ENCODE measurements at regions not wholly inside any gene's neighbourhood (a gene's known extent, or its start where the extent isn't known, plus 50 kb on each side); places are given as distances from the start of the nearest gene placed in this dataset.
"Not testable (repeated sequence)": the region's sequence is repeated elsewhere in the genome, so short reads cannot be mapped to it uniquely, and the experiment has no call there.

DNA sequence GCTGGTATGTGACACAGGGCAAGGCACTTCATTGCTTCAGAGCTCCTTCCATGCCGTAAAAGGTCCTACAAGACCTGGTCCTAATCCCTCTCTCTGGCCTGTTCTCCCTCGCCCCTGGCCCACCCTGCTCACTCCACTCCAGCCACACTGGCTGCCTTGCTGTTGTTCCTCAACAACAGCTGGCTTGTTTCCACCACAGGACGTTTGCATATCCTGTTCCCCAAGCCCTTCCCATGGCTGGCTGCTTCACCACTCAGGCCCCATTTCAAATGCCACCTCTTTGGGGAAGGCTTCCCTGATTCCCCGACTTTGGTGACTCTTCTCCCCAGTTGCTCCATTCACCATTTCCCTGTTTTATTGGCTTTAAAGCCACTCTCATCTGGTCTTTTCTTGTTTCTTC lies 129.1 kb upstream of the ALDH3B2 start:
- not testable (repeated sequence) for DNase-seq

- not testable (repeated sequence) for DNase-seq
These were observed 128.6 kb upstream of the ALDH3B2 start for GRCh38 chr11:67803055-67803454.

DNA sequence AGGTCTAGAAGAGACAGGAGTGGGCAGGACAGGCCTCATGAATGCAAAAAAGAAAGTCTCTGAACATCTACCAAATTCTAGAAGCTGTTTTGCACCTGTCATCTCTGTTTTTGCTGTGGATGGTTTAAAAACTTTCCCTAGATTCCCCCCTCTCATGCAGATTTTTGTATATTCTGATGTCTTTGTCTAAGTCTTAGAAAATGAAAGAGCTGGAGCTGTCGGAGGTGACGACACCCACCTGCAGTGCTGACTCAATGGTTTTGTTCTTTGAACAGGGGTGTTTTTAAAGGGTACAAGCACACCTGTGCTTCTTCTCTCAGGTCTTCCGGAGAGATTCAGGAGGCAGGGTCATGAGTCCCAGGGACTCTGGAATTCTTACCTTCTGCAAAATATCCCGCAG lies 128.2 kb upstream of the ALDH3B2 start:
- not testable (repeated sequence) for DNase-seq

GRCh38 chr11:67801397-67801796 lies 127.0 kb upstream of the ALDH3B2 start:
- DNase-seq = not testable (repeated sequence)

DNA sequence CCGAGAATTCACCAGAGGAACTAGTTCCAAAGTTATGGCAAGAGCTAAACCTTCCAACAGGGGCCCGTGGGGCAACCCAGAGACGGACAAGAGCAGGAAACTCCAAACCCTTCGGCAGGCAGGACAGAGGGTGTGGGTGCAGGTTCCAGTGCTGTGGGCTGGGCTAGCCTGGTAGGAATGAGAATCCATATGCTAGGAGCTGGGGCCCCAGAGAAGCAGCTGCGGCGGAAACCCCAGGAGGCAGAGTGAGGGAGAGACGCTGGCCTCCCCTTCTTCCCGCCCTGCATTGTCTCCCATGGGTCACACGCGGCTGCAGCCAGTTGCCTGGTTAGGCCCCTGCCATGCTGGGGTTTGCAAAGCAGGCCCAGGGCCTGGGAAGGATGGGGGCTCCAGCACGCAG lies 126.2 kb upstream of the ALDH3B2 start:
- DNase-seq = not testable (repeated sequence)

DNA sequence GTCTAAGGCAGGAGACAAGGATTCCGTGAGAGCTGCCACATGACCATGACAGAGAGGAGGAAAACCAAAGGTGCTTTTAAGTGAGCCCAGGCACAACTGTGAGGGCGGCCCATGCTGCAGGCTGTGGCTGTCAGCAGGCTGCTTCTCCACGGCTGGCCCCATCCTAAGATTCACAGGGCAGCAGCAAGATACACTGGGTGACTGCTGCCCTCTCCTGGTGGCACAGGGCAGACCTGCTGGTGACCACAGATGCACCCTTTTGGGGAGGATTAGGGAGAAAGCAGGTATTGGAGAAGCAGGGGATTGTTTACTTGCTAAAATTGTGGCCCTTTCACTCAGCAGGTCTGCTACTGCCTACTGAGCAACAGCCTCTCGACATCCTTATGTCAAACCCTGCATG lies 125.4 kb upstream of the ALDH3B2 start:
- DNase-seq = not testable (repeated sequence)

GRCh38 chr11:67797726-67798521 lies 123.5 kb upstream of the ALDH3B2 start:
- not testable (repeated sequence) for DNase-seq

GRCh38 chr11:67795746-67796145 lies 121.3 kb upstream of the ALDH3B2 start:
- DNase-seq = no peak

DNA sequence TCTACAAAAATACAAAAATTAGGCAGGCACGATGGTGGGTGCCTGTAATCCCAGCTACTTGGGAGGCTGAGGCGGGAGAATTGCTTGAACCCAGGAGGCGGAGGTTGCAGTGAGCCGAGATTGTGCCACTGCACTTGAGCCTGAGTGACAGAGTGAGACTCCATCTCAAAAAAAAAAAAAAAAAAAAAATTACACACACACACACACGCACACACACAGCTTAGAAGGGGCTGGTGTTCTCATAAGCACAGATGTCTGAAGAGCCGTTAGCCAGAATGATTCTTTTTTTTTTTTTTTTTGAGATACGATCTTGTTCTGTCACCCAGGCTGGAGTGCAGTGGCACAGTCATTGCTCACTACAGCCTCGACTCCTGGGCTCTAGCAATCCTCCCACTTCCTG lies 119.3 kb upstream of the ALDH3B2 start:
- DNase-seq = not testable (repeated sequence)

- peak in 1 of 2 experiments; percentile 6 for DNase-seq
These were observed 118.0 kb upstream of the ALDH3B2 start for GRCh38 chr11:67792273-67792990.

GRCh38 chr11:67791598-67792170 lies 117.3 kb upstream of the ALDH3B2 start:
- not testable (repeated sequence) for DNase-seq

DNA sequence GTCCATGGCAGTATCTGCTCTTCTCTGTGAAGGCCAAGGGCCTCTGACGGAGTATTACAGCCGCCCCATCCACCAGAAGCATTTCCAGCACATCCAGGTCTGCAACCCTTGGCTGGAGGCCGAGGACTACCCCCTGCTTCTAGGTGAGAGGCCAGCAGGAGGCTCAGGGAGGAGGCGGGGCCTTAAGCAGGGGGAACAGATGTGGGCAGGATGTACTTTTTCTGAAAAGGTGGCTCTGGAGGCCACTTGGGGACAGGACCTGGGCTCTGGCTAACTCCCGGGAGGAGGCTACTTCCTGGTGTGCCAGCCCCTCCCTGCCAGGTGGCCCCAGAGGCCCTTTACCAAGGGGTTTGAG lies 113.9 kb upstream of the ALDH3B2 start:
- DNase-seq = not testable (repeated sequence)

DNA sequence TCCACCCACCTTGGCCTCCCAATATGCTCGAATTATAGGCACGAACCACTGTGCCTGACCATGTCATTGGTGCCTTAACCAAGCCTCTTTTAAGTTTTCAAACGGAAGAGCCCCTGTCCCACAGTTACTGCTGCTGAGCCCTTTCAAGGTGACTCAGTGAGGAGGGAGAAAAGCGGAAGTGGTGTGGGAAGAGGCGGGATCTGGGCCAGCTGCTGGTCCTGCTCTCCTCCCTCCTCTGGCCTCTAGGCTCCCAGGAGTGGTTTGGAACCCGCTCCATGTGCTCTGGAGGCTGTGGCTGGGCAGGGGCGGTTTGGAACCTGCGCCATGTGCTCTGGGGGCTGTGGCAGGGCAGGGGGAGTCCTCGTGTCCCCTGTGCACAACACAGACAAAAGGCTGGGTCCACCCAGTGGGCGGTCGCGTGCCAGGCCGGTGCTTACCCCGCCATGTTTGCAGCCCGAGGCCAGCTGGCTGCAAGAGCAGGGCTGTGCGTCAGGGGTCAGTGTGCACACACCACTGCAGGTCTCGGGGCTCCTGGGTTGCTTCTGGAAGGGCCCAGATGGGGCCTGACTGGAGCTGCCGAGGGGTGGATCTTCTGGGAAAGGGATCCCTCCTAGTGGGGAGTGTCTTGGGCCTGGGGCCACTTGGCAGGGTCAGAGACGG lies 113.4 kb upstream of the ALDH3B2 start:
- DNase-seq = not testable (repeated sequence)

GRCh38 chr11:67781967-67782366 lies 107.5 kb upstream of the ALDH3B2 start:
- not testable (repeated sequence) for DNase-seq

- not testable (repeated sequence) for DNase-seq
These were observed 107.1 kb upstream of the ALDH3B2 start for GRCh38 chr11:67781506-67781905.

GRCh38 chr11:67780056-67780455 lies 105.6 kb upstream of the ALDH3B2 start:
- peak in 1 of 2 experiments; percentile 1 for DNase-seq

DNA sequence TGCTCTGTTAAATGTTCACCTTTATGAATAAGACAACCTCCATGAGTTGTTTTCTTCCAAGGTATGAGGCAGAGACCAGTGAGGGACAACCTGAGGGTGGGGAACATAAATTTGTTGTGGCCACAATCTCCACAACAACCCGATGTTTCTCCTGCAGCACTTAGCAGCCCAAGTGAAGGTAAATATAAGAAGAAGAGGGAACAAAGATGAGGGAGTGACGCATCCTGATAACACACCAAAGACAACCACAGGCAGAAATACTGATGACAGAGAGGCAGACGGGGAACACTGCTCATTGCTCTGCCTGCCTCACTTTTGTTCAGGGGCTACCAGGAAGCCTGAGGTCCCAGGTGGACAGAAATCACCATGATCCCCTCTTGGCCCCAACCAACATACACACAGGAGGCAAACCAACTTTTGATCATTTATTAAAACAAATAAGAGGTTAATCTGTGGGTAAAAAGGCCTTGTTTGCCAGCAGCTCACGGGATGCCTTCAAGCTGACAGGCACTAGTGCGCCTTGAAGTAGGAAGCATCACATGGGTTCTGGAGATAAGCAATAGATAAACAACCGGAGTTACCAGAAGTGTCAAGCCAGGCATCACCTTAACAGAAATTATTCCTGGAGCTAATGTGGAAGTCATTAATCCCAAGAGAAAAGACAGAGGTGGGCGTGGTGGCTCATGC lies 104.9 kb upstream of the ALDH3B2 start:
- DNase-seq = not testable (repeated sequence)

DNA sequence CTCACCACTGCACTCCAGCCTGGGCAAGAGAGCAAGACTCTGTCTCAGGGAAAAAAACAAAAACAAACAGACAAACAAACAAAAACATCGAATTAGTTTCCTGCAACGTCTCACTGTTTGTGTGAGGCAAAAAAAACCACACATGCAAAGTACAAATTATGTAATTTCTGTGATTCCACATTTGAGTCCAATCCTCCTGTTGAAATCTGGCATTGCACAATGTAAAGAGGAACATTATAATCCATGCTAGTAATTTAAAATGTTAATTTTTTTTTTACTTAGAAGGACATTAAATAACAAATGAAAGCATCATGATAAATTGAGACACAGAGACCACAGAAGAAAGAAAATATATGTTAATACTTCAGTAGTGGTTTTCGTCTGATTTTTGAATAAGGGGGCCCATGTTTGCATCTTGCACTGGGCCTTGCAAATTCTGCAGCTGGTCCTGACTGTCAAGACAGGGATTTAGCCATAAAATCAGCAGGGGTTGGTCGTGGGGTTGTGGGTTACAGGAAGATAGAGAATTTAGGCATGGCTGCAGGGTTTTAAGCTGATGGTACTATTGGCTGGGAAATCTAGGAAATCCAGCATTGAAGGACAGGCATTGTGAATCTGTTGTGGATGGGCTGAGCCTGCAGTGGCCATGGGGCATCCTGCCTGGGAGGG lies 102.6 kb upstream of the ALDH3B2 start:
- no peak for DNase-seq

GRCh38 chr11:67774175-67774574 lies 99.8 kb upstream of the ALDH3B2 start:
- not testable (repeated sequence) for DNase-seq

GRCh38 chr11:67768001-67768730 lies 93.7 kb upstream of the ALDH3B2 start:
- DNase-seq = not testable (repeated sequence)

DNA sequence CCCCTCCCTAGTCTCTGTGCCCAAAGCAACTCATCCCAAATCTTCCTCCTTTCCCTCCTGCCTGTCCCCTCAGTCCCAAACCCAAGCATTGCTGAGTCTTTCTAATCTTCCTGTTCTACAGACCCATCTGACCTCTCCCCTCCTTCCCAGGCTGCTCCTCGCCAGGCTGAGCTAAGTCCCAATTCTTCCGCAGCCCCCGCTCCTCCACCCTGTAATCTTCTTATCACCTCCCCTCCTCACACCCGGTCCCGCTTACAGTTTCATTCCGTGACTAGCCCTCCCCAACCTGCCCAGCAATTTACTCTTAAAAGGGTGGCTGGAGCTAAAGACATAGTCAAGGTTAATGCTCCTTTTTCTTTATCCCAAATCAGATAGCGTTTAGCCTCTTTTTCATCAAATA lies 86.8 kb upstream of the ALDH3B2 start:
- DNase-seq = not testable (repeated sequence)

Measured in Kasumi-1 (cell line).